HFF-Myc (cell line): ENCODE measurements at regions not wholly inside any gene's neighbourhood (a gene's known extent, or its start where the extent isn't known, plus 50 kb on each side); places are given as distances from the start of the nearest gene placed in this dataset.

Experiments used
- DNase-seq: peaks from one replicate; pipeline ENCODE4 v3.0.0-alpha.2; 2011; ENCODE audit warnings: low read depth; ENCODE audit errors: extremely low read depth
- H3K4me3 ChIP-seq: replicated peaks from 2 replicates; pipeline ENCODE4 v1.5.1; 2011; ENCODE audit warnings: low read depth, mild to moderate bottlenecking, control low read depth, low read length
- CTCF ChIP-seq: IDR thresholded peaks from 2 replicates; pipeline ENCODE4 v1.5.1; 2012; ENCODE audit warnings: mild to moderate bottlenecking, low read depth, low read length, control low read depth; ENCODE audit errors: missing control alignments

GRCh38 chr1:90768826-90769225 is 51.7 kb upstream of the BARHL2 start:
- no peak for TF ChIP-seq CTCF
- DNase-seq = no peak
- H3K4me3 ChIP-seq = no peak overlapping the region

GRCh38 chr1:90768098-90768497 is 51.0 kb upstream of the BARHL2 start:
- TF ChIP-seq CTCF = no peak
- DNase-seq = no peak
- H3K4me3 ChIP-seq = no peak overlapping the region
